ENCODE measurements at regions not wholly inside any gene's neighbourhood (a gene's known extent, or its start where the extent isn't known, plus 50 kb on each side); places are given as distances from the start of the nearest gene placed in this dataset.

DNA sequence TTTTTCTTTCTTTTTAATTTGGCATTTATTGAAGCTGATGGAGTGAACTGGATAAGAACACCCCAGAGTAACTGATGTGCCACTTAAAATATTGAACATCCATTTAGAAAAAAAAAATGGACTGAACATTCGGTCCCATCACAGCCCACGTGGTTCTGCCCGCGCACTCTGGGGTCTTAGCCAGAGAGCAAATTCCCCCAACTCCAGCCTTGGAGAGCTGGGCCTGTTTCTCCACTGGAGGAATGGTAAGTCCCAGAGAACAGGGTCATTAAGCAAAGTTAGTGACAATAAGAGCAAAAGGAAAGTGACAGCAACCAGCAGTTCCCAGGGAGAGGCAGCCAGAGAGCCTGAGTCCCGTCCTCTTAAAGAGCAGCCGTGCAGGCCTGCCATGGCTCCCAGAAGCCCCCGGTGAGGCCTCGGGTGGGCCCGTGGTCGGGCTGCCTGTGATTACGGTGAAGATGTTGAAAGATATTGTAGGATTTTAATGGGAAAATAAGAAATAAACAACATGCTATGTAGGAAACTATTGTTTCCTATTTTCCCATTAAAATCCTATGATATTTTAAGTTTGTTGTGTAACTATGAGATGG, 487.9 kb upstream of the MKI67 start:
- H3K4me3 ChIP-seq (replicated peaks; ENCODE audit: low read depth, low read length), result no peak overlapping the region
- TF ChIP-seq, protein P1, sequence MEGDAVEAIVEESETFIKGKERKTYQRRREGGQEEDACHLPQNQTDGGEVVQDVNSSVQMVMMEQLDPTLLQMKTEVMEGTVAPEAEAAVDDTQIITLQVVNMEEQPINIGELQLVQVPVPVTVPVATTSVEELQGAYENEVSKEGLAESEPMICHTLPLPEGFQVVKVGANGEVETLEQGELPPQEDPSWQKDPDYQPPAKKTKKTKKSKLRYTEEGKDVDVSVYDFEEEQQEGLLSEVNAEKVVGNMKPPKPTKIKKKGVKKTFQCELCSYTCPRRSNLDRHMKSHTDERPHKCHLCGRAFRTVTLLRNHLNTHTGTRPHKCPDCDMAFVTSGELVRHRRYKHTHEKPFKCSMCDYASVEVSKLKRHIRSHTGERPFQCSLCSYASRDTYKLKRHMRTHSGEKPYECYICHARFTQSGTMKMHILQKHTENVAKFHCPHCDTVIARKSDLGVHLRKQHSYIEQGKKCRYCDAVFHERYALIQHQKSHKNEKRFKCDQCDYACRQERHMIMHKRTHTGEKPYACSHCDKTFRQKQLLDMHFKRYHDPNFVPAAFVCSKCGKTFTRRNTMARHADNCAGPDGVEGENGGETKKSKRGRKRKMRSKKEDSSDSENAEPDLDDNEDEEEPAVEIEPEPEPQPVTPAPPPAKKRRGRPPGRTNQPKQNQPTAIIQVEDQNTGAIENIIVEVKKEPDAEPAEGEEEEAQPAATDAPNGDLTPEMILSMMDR (IDR thresholded peaks at IDR 0.05; ENCODE audit: low read length, missing control alignments), result no peak
- DNase-seq (ENCODE audit: low read depth), result no peak

DNA sequence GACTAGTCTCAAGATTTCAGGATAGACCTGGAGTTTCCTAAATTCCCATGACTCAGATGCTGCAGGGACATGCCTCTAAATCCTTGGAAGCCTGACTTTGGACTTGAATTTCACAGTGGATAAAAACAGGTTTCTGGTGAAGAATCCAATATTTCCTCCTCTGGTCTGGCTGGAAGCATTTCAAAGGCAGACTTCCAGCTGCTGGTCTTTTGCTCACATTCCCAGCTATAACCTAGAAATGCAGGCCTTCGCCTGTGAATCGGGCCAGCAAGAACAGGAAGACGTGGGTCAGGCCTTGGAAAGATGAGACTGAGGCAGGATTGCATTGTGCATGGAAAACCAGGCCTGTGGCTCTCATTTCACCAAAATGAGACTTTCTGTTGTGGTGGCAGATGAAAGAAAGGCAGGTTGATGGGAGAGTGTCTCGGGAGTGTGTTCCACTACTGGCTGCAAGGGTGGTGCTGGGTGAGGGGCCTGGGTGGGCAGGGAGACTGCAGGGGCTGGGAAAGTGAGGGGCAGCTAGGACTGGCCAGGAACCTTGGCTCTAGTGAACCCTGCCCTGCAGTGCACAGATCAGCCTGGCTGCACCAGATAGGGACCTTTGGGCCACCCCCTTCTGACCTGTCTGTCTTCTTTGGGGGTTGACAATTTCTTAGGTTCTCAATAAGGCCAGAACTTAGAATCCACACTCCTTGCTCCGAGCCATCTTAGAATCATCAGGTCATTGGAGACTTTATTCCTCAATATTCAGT, 488.8 kb upstream of the MKI67 start:
- DNase-seq (ENCODE audit: low read depth), result no peak
- TF ChIP-seq, protein P1 (IDR thresholded peaks at IDR 0.05; ENCODE audit: low read length, missing control alignments), result no peak
- no peak overlapping the region for H3K4me3 ChIP-seq (replicated peaks; ENCODE audit: low read depth, low read length)

DNA sequence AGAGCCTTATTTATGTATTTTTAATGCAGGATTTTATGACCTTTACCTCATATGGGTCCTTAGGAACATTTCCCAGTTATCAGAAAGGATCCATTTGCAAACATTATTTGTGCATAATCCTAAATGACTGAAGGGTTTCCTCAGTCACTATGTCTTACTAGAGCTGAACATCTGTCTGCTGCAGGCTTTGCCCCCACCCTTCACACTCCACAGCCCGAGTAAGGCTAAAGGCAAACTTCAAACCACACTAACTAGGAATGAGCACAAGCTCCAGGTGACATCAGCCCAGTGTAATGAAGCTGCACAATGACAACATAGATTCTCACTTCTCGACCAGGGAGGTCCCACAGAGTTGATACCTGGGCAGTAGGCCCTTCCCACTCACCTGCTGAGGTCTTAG, 491.3 kb upstream of the MKI67 start:
- DNase-seq (ENCODE audit: low read depth), result no peak
- H3K4me3 ChIP-seq (replicated peaks; ENCODE audit: low read depth, low read length), result no peak overlapping the region
- TF ChIP-seq, protein P1 (IDR thresholded peaks at IDR 0.05; ENCODE audit: low read length, missing control alignments), result no peak

DNA sequence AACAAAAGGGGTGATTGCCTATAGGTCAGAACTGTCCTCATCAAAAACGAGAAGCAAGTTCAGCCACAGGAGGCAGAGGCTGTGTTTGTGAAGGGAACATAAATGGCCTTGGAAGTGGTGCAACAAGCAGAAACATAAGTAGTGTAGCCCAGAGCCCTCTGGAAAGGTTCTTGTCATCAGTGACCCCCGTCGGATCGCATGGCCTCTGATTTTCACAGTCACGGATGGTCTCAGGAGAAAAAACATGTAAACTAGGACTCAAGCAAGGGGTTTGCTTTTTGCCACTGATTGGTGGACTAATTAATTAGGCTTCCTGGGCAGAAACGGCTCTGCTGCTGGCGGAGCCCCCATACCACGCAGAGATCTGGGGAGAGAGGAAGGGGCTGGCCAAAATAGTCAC, 496.5 kb upstream of the MKI67 start:
- no peak overlapping the region for H3K4me3 ChIP-seq (replicated peaks; ENCODE audit: low read depth, low read length)
- no peak for DNase-seq (ENCODE audit: low read depth)
- TF ChIP-seq, protein P1 (IDR thresholded peaks at IDR 0.05; ENCODE audit: low read length, missing control alignments), result no peak

DNA sequence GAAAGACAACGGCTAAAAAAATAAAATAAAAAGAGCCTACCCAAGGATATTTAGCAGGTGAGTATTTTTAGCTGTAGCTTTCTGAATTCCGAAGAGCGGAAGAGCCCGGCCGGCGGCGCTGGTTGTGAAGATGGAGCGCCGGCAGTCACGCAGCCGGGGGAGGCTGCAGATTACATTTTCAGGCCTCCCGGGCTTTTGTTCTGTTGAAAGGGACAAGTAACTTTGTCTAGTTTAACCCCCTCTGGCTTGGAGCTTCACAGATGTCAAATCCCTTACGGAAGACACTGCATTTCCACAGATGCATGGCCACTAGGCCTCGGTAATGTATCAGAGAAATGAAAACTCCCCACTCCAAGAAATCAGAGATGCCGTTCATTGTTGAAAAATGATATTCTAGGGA, 497.6 kb upstream of the MKI67 start:
- H3K4me3 ChIP-seq (replicated peaks; ENCODE audit: low read depth, low read length), result no peak overlapping the region
- DNase-seq (ENCODE audit: low read depth), result no peak
- TF ChIP-seq, protein P1 (IDR thresholded peaks at IDR 0.05; ENCODE audit: low read length, missing control alignments), result no peak

DNA sequence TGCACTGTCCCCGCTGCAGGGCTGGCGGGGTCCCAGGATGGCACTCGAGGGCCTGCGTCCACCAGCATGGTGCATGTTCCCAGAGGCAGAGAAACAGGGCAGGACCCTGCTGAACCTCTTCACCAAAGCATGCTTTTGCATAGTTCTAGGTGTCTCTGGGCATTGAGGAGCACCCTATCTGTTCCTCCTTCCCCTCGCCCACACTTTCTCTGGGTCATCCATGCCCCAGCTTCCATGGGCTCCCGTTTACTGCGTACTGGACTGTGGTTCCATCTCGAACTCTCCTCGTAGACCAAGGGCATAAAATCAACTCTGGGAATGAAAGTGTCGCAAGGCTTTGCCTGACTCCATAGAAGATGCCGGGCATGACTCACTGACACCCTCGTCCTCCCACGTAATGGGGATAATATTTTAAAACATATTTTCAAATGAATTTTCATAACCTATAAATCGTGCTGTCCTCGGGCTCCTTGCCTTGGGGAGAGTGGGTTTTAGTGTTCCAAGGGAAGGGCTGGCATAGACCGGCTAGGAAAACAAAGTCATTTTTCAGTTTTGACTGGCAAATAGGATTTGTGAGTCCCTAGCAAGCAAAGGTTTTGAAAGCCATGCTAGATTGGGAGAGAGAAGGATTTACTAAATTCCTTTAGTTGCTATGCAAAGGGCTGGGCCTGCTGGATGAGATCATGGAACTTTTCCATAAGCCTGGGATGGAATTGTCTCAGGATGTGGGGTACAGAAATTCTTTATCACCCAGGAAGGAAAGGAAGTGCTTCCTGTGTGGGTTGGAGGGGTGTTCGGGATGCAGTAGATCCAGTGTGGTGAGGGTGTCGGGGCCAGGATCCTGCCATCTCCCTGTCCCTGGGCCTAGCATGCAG, 498.7 kb upstream of the MKI67 start:
- DNase-seq (ENCODE audit: low read depth), result no peak
- H3K4me3 ChIP-seq (replicated peaks; ENCODE audit: low read depth, low read length), result no peak overlapping the region
- TF ChIP-seq, protein P1 (IDR thresholded peaks at IDR 0.05; ENCODE audit: low read length, missing control alignments), result no peak

All from fibroblast of pulmonary artery (primary cell).